ENCODE measurements at regions not wholly inside any gene's neighbourhood (a gene's known extent, or its start where the extent isn't known, plus 50 kb on each side); places are given as distances from the start of the nearest gene placed in this dataset.
"Not testable (repeated sequence)": the region's sequence is repeated elsewhere in the genome, so short reads cannot be mapped to it uniquely, and the experiment has no call there.

DNA sequence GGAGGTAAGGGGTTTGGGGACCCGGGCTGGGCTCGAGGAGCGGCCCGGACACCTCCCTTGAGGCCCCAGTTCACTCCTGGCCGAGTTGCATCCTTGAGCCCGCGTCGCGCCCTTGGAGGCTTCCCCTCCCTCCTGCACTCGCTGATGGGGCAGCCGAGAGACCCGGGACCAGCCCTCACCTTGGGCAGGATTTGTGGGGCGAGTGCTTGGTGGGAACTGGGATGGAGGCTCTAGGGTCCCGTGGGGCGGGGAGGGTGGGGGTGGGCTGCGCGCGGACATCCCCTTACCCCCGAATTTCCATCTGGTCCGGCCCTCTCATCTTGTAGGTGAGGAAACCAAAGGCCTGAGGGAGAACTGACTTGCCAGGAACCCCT lies 134.9 kb upstream of the ERV3-1 start:
- TF ChIP-seq POLR2A, EP300 (IDR thresholded peaks at IDR 0.05): not testable (repeated sequence)
- TF ChIP-seq, protein P1, sequence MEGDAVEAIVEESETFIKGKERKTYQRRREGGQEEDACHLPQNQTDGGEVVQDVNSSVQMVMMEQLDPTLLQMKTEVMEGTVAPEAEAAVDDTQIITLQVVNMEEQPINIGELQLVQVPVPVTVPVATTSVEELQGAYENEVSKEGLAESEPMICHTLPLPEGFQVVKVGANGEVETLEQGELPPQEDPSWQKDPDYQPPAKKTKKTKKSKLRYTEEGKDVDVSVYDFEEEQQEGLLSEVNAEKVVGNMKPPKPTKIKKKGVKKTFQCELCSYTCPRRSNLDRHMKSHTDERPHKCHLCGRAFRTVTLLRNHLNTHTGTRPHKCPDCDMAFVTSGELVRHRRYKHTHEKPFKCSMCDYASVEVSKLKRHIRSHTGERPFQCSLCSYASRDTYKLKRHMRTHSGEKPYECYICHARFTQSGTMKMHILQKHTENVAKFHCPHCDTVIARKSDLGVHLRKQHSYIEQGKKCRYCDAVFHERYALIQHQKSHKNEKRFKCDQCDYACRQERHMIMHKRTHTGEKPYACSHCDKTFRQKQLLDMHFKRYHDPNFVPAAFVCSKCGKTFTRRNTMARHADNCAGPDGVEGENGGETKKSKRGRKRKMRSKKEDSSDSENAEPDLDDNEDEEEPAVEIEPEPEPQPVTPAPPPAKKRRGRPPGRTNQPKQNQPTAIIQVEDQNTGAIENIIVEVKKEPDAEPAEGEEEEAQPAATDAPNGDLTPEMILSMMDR (IDR thresholded peaks at IDR 0.05), result not testable (repeated sequence)

Measured in ovary (tissue), 3 donors.